GM04503 (cell line): ENCODE measurements at regions not wholly inside any gene's neighbourhood (a gene's known extent, or its start where the extent isn't known, plus 50 kb on each side); places are given as distances from the start of the nearest gene placed in this dataset.
"Not testable (repeated sequence)": the region's sequence is repeated elsewhere in the genome, so short reads cannot be mapped to it uniquely, and the experiment has no call there.

Experiments
- DNase-seq: peaks from one replicate; pipeline ENCODE4 v3.0.0-alpha.2; 2012; ENCODE audit warnings: low read depth

DNA sequence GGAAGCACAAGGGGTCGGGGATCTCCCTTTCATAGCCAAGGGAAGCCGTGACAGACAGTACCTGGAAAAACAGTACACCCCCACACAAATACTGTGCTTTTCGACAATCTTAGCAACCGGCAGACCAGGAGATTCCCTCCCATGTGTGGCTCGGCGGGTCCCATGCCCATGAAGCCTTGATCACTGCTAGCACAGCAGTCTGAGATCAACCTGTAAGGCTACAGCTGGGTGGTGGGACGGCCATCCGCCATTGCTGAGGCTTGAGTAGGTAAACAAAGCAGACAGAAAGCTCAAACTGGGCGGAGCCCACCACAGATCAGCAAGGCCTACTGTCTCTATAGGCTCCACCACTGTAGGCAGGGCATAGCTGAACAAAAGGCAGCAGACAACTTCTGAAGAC lies 180.2 kb upstream of the SOX6 start:
- no peak for DNase-seq

DNA sequence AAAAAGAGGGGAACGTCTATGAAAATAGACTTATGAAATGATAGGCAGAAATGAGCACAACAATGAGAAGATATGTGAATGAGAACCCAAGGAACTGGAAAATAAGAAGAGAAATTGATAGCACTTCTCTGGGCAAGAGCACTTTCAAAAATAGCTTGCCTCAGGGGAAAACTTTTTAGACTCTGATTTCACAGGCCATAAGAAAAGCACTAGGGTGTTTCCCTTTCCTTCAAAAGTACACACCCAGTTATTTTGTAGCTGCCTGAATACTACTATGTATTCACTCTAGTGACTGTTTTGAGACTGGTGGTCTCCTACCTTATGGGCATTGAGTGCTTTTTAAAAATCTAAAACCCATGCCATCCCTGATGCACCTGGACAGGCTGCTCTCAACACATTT lies 172.3 kb upstream of the SOX6 start:
- no peak for DNase-seq

DNA sequence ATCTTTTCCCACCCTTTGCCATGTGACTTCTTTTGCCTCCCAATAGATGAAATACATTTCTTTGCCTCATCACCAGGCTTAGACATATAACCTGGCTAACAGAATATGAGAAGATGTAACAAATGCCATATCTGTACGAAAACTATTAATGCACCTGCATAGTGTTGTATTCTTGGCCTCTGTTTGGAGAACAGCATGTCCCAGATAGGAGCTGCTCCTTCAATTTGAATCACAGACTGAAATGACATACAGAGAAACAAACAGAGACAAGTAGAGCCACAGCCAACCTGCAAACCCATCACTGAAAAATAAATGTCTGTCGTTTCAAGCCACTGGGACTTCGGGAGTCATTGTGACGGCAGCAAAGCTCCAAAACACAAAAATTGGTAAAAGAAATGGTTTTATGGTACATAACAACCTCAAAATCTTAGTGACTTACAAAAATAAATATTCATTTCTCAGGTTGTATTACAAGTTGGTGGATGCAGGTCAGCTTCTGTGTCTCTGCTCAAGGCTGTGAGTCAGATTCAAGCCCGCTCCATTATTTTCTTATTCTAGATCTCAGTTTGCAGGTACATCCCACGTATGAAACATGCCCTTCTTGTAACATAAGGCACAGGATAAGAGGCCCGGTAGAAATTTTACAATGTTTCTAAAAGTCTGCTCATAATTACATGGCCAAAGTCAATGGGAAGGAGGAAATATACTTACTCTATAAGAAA lies 171.3 kb upstream of the SOX6 start:
- no peak for DNase-seq

DNA sequence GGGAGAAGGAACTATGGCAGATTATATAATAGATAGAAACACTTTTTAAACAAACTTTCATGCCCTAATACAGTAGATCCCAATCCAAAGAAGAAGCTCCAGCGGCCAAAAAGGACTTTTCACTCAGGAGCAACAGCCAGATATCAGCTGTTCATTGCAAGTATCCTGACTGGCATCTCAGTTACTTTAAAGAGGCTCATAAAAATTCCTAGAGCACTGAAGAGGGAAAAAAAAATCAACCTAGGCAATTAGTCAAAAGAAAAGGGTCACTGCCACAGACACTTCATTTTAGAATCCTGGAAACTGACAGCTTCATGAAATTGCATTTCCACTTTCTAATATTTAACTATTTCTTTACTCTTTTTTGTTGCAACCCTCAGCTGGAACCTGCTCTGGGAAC lies 170.6 kb upstream of the SOX6 start:
- DNase-seq = no peak

DNA sequence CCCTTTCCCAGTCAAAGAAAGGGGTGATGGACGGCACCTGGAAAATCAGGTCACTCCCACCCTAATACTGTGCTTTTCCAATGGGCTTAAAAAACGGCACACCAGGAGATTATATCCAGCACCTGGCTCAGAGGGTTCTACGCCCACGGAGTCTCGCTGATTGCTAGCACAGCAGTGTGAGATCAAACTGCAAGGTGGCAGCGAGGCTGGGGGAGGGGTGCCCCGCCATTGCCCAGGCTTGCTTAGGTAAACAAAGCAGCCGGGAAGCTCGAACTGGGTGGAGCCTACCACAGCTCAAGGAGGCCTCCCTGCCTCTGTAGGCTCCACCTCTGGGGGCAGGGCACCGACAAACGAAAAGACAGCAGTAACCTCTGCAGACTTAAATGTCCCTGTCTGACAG lies 164.4 kb upstream of the SOX6 start:
- not testable (repeated sequence) for DNase-seq

DNA sequence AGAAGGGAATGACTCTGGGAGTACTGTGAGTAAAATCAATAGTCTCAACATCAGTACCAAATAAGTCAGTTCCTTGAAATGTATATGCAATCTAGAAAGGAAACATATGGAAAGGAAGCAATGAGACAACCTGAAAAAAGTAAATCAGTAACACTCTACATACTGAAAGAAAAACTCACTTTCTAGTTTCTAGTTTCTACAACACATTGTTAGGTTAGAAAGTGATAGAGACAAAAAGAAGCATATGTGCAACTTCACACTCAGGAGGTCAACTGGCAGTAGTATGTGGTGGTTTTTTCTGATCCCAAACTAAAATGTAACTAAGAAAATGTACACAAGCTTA lies 156.5 kb upstream of the SOX6 start:
- DNase-seq = no peak

DNA sequence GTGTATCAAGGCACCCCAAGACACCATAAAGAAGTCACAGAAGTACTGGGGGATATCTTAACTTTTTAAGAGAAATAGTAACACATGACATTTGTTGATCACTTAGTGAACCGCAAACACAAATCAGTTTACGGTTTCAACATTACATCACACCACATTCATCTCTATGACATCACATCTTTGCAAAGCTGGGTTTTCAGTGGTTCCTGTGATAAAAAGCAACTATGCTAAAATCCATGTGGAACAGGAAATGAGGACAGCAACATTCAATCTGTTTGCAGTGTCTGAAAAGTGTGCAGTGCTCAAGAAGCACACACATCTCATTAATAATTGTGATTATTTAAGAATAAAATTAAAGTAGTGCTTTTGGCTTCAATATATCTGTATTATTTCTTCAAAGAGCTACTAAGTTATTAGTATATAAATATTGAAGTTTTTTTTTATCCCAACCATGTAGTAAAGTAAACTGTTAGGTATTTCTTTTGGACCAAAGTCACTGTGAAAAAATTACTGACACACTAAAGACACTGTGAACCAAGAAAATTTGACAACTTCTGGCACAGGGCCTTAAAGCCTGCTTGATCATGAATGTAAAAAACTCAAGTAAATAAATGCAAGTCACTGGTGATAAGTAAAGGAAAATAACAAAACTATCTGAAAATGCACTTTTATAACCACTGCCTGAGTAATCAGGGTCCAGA lies 156.0 kb upstream of the SOX6 start:
- DNase-seq = no peak

DNA sequence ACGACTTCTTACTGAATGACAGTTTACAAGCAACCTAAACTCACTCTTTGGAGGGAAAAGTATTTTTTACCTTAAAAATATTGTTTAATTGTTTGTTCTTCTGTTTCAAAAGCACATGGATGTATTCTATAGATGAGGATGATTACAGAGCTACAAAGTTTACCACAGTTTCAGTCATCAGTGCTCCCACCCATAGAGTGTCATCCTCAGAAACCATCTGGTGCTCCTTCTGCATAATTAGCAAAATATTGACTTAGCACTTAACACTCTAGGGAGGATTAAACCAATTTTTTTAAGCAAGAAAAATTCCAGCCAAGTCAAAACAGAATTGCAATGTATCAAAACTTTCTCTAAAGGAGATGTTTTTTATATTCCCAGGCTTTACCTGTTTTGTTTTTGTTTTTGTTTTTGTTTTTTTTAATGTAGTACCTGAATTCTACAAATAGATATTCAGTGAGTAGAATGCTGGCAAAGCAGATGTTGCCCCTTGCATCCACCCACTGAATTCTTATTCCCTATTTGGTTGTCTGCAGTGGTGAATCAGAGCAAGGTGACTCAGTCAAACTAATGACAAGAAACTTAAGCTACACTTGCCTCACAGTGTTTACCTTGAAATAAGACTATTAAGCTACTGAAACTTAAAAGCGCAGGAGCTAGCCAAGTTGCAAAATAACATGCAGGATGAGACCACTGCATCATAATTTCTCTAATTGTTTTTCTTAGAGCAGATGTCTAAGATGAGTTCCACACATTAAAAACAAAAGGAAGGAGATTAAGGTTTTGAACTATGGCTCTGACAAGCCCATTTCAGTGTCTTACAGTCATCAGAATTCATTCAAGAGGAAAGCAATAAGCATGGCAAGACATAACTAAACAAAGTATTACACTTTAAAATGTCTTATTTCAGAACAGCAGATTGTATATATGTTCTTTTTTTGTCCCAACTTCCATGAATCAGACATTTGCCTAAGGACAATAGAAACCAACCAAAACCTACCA lies 155.1 kb upstream of the SOX6 start:
- DNase-seq = no peak

DNA sequence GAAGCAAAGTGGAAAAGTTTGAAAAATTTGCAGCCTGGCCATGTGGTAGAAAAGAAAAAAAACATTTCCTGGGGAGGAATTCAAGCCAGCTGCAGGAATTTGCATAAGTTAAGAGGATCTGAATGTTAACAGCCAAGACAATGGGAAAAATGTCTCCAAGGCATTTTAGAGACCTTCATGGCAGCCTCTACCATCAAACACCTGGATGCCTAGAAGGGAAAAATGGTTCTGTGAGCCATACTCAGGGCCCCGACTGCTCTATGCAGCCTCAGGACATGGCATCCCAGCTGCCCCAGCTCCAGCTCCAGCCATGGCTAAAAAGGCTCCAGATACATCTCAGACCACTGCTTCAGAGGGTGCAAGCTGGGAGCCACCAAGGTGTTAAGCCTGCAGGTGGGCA lies 149.1 kb upstream of the SOX6 start:
- DNase-seq = no peak

DNA sequence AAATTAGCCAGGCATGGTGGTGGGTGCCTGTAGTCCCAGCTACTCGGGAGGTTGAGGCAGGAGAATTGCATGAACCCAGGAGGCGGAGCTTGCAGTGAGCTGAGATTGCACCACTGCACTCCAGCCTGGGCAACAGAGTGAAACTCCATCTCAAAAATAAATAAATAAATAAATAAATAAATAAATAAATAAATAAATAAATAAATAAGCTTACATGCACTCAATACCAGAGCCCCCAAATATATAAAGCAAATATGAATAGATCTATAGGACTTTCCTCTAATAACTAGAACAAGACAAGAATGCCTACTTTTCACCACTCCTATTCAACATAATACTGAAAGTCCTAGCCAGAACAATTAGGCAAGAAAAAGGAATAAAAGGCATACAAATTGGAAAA lies 147.5 kb upstream of the SOX6 start:
- not testable (repeated sequence) for DNase-seq

DNA sequence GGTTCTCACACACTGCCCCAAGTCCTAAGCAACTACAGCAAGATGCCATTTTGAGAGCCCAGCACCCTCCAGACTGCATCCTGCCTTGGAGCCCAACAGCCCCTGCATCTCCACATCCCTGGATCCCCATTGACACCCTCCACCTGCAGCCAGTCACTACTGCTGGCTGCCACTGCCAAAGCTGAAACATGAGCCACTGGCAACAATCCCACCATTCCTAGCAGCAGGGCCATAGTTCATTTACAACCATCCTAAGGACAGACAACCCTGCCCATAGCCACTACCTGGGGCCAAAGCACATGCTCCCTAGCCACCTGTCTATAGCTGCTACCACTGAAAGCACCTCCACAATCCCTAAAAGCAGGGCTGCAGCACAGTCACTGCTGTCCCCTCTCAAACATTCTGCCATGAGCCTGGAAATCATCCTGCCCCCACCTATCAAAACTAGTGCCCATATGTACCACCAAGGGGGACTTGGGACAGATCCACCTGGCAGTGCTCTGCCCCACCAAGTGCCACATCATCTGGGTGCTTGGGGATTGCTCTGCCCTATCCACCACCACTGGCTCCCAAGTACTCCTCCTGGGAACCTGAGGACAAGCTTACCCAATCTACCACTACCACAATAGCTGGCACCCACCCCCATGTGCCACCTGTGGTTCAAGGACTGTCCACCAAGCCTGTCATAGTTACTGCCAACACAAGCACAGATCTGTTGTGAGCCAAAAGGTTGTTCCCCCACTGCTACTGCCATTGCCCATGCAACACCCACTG lies 138.8 kb upstream of the SOX6 start:
- DNase-seq = no peak

DNA sequence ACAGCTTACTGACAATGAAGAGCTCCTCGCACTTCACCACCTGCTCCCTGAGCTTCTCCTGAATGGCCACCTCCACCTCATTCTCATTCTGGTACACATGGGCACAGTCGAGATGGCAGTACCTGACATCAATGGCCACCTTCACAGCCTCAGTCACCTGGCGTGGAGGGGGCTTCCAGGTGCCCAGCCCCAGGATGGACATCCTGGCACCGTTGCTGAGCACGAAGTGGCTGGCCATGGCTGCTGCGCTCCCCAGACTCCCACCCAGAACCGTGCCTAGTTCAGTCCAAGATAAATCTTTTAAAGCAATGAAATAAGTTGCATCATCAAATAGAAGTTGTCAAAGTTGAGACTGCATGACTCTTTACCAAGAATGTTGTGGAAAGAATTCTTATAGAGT lies 128.1 kb upstream of the SOX6 start:
- no peak for DNase-seq

DNA sequence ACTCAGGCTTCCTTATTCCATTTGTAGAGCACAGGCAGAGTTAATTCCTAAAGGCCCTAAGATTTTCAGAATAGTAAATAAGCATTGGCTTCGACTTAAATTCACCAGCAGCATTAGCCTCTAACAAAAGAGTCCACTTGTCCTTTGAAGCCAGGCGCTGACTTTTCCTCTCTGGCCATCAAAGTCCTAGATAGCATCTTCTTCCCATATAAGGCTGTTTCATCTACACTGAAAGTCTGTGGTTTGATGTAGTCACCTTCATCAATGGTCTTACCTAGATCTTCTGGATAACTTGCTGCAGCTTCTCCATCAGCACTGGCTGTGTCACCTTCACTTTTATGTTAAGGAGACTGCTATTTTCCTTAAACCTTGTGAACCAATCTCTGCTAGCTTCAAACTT lies 118.3 kb upstream of the SOX6 start:
- no peak for DNase-seq

DNA sequence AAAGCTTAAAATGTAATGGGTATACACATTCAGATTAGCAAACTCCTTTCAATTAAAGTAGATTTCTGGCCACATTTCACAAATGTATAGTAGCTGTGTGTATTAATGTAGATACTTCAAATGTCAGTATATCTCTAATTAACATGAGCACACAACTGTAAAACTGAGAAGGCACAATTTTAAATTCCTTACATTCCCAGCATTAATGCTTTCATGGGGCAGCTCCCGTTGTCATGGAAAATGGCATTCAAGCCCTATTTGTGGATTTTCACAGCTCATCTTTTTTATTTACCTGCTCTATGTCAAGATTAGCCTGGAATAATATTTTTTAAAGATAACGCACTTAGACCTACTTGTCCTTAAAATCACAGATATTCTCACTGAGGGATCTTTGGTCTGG lies 113.6 kb upstream of the SOX6 start:
- DNase-seq = no peak

DNA sequence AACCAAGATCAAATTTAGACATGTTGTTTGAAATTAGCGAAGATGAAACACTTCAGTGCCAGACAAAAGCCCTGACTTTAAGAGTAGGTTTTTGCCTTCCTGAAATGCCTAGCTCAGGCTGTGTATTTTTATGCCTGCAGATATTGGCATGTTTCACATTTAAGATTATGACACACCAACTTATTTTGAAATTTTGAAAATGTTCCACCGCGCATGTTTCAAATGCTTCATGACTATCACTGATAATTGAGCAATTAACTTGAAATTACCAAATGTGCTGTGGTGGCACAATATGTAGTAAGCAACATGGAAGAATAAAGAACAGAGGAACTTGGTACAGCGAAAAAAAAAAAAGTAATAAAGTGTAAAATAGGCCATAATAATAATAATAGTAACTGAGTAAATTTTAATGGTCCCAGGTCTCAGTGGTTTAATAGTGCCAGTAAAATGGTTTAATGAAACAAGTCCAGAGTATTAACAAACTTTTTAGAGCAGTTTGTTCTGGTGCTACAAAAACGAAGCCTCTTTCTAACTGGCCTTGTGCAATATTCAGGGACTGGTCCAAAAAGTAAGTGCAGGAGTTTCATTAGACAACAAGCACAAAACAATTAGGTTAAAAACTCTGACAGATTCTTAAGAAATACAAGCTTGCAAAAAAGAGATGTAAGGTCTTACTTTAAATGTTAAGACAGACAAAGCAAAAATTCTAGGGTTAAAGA lies 112.5 kb upstream of the SOX6 start:
- no peak for DNase-seq

DNA sequence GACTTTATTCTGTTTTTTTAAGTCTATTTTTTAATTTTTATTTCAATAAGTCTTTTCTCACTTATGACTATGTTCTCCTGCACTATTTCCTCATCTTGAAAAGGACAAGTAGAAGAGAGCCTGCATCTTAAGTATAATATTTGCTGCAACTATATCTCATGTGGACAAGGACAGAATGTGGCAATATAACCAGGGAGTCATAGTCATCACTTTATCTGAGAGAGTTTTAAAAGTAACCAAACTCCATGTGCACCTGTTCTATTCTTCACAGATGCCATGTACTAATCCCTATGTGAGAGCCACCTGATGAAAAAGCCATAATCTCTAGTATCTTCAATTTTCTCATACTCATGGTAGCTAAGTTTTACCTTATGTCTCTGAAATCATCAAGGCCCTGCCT lies 104.2 kb upstream of the SOX6 start:
- DNase-seq = no peak

DNA sequence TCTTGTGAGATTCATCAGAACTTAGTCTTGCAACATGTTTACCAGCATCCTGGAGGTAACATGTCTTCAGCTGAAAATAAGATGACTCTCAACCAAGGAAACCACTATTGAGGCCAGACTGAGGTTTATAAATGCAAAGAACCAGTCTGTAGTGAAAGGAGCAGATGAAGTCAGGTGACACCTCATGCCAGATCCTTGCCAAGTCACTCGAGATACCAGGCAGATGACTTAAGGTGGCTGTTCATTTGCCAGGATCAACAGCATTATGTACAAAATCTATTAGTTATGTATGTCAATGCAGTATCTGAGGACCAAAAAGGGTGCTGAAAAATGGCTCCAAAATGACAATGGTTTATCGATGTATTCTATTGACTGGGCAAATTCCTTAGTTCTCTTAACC lies 100.0 kb upstream of the SOX6 start:
- DNase-seq = no peak

DNA sequence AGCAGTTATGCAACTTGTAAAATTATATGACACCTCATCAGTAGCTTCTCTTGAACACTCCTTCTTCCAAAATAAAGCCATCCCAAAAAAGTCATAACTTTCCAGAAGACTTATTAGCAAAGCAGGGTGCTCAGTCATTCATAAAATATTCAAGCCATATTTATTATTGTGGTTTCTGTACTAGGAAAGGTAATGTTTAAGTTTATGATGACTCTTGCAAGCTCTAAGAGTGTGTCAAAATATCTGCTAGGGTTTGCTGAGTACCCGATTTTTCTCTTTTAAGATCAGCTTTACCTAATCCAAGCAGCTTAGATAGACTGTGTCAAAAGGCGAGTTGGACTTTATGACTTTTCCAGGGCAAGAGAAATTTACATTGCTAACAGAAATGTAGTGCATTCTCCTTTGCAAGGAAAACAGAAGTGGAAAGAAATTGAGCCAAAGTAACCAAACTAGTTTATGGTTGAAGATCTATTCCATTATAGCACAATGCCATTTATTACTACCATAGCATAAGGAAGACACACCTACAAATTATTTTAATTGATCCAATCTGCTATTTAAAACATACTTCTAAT lies 98.0 kb upstream of the SOX6 start:
- no peak for DNase-seq

DNA sequence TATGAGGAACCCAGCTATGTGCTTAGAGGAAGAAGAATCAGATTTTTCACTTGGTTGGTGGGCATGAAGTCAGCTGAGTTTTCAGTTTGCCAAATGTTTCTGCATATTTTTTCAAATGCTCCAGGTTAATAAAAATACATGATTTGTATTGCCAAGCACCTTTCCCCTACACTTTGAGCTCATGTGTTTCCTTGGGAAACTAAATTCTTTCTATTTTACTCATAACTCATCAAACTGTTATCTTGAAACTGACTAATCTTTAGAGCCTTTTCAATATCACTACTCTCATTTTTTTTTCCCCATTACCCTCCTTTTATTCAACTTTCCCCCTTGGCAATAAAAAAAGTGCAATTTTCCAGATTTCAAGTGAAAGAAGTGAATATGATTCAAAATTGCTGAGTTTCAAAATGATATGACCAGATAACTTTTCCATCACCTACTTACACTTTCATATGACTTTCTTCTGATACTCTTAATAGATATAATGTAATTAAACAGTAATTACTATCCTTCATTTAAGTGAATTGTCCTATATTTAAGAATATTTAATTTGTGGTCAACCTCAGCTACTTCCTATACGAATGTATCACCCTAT lies 91.9 kb upstream of the SOX6 start:
- DNase-seq = no peak

DNA sequence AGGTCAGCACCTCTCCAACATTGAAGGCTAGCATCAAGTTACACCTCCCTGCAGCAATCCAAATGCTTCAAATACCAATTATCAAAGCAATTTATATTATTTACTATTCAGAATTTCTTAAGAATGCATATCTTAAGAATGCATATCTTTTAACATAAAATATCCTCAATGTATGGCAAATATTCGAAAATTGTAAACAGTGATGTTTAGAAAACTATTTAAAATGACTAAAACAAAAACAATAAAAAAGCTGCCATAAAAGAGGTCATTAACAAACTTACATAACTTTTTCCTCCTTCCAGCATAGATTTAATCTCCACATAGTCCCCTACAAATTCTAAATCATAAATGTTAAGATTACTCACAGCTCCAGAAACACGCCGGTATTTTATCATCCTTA lies 85.1 kb upstream of the SOX6 start:
- no peak for DNase-seq

DNA sequence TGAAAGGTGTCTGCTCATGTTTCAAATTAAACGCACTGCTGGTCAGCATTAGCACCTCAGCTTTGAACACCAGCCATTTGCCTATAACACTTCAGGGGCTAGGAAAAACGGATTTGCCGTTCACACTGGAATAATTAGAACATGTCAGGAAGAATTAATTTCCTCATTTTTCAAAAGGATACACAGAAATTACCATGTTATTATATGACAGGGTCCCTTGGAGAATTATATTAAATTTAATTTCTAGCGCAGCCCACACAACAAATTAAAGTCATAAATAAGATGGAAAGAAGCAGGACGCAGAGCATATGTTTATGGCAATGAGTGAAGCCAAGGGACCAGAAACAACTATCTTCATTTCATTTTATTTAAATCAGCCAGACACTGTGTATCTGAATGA lies 83.8 kb upstream of the SOX6 start:
- no peak for DNase-seq
